ENCODE measurements at regions not wholly inside any gene's neighbourhood (a gene's known extent, or its start where the extent isn't known, plus 50 kb on each side); places are given as distances from the start of the nearest gene placed in this dataset.

DNA sequence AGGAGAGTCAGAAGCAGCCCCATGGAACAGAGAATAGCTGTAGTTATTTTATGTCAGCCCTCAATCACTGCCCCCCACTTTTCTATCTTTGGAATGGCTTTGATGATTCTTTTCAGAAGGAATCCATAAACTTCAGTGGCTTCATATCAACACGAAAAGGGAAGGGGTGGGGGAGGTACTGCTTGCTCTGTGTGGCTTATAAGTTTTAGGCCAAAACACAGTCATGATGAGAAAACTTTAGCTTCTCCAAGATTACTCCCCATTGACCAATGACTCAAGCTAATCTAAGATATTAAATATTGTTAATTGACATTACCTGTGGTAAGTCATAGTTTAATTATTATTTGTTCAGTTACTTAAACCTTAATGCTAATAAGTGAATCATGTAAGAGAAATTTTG is 669.6 kb upstream of the FAM241A start:
- TF ChIP-seq, protein P1, sequence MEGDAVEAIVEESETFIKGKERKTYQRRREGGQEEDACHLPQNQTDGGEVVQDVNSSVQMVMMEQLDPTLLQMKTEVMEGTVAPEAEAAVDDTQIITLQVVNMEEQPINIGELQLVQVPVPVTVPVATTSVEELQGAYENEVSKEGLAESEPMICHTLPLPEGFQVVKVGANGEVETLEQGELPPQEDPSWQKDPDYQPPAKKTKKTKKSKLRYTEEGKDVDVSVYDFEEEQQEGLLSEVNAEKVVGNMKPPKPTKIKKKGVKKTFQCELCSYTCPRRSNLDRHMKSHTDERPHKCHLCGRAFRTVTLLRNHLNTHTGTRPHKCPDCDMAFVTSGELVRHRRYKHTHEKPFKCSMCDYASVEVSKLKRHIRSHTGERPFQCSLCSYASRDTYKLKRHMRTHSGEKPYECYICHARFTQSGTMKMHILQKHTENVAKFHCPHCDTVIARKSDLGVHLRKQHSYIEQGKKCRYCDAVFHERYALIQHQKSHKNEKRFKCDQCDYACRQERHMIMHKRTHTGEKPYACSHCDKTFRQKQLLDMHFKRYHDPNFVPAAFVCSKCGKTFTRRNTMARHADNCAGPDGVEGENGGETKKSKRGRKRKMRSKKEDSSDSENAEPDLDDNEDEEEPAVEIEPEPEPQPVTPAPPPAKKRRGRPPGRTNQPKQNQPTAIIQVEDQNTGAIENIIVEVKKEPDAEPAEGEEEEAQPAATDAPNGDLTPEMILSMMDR (IDR thresholded peaks at IDR 0.05; ENCODE audit: low read depth, low read length, missing control alignments), result no peak
- H3K4me3 ChIP-seq (replicated peaks; ENCODE audit: low read depth, low read length), result no peak overlapping the region
- DNase-seq (ENCODE audit: extremely low read depth, low read depth), result no peak

DNA sequence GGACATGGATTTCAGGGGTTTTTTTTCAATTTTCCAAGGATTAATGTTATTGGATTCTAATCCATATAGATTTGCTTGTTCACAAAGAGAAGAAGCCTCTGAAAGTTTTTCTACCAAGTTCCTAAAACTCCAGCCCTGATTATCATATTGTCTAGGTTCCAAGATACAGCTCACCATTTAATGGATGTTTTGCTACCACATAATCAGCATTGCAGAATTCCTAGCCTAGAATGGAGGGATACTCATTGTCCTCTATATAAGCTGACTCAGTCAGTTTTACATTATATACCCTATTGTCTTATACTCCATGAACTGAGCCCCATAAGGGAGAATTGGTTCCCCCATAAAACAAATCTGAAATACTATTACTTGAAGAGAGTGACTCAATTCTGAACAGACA is 664.7 kb upstream of the FAM241A start:
- no peak for DNase-seq (ENCODE audit: extremely low read depth, low read depth)
- TF ChIP-seq, protein P1 (IDR thresholded peaks at IDR 0.05; ENCODE audit: low read depth, low read length, missing control alignments), result no peak
- no peak overlapping the region for H3K4me3 ChIP-seq (replicated peaks; ENCODE audit: low read depth, low read length)

DNA sequence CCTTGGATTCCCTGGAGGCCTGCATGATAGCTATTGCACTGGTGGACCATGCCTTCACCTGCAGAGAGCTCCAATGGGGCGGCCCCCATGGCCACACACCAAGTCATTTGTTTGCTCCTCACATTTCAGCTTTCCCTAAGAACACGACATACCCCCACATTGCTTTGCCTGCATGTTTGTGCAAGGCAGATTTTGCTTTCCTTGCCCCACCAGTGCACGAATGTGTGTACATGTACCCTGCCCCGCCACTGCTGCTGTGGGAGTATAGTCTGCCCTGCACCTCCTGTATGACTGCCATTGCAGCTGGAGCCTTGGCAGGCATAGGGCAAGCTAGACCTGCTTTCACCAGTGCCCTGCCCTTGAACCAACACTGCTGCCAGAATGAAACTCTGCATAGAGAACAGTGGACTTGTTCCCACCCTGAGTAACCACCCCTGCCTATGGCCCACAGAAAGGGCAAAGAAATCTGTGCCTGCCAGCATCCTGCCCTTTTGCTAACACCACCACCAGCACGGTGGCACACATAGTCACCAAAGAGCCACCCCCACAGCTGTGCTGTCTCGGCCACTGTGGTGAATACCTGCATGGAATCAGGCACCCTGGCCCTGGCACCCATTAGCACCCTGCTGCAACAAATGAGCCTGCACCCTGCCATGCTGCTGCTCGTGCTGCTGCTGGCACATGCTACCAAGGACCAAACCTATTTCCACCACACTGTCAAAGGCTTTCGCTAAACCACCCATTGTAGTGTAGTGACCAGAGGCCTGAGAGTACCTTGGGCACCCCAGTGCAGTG is 661.7 kb upstream of the FAM241A start:
- no peak overlapping the region for H3K4me3 ChIP-seq (replicated peaks; ENCODE audit: low read depth, low read length)
- TF ChIP-seq, protein P1 (IDR thresholded peaks at IDR 0.05; ENCODE audit: low read depth, low read length, missing control alignments), result no peak
- no peak for DNase-seq (ENCODE audit: extremely low read depth, low read depth)

DNA sequence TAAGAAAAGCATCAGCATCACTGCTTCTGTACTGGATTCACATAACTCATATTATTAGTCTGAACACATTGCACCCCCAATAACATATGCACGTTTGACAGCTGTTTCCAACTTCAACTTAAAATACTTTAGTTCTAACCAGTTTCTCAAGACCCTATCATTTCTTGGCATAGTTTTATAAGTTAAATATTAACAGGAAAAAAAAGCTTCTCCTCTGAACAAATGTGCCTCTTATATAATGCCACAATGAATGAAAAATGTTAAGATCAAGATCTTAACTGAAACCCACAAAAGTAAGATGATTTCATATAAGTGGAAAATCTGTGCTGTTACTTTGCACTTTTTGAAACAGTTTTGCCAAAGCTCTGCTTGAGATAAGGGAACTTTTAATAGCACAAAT is 652.8 kb upstream of the FAM241A start:
- H3K4me3 ChIP-seq (replicated peaks; ENCODE audit: low read depth, low read length), result no peak overlapping the region
- TF ChIP-seq, protein P1 (IDR thresholded peaks at IDR 0.05; ENCODE audit: low read depth, low read length, missing control alignments), result no peak
- DNase-seq (ENCODE audit: extremely low read depth, low read depth), result no peak

DNA sequence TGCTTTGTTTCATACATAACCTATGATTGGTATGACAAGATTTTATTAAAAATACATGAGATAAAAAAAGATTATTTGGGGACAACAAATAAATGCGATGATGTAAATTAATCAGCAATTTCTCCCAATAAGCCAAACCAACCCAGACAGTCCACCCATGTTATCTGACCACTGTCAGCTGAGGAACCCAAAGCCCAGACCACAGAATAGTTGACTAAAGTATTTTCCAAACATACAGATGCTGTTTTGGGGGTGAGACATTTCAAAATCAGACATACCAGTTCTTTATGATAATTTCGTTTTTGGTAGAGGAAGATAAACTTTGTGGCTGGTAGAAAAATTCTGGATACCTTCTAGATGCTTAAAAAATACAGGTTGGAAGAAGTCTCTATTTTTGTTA is 650.8 kb upstream of the FAM241A start:
- H3K4me3 ChIP-seq (replicated peaks; ENCODE audit: low read depth, low read length), result no peak overlapping the region
- TF ChIP-seq, protein P1 (IDR thresholded peaks at IDR 0.05; ENCODE audit: low read depth, low read length, missing control alignments), result no peak
- no peak for DNase-seq (ENCODE audit: extremely low read depth, low read depth)

DNA sequence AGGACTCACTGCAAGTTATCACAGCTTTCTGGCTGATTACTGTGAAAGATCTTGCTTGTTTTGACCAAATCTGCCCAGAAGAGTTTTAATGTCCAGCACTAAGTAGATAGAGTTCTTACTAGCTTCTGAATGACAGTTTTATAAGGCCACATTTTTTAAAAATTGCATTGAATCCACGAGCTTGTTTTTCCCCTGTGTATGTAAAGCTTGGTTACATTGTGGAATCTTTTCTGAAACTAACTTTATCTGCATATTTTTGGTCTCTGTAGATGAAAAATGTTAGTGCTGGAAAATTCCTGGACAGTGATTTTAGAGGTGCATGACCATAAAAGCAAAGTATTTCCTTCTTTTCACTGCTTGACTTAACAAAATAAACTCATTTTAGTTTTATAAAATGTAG is 650.3 kb upstream of the FAM241A start:
- no peak overlapping the region for H3K4me3 ChIP-seq (replicated peaks; ENCODE audit: low read depth, low read length)
- TF ChIP-seq, protein P1 (IDR thresholded peaks at IDR 0.05; ENCODE audit: low read depth, low read length, missing control alignments), result no peak
- no peak for DNase-seq (ENCODE audit: extremely low read depth, low read depth)

DNA sequence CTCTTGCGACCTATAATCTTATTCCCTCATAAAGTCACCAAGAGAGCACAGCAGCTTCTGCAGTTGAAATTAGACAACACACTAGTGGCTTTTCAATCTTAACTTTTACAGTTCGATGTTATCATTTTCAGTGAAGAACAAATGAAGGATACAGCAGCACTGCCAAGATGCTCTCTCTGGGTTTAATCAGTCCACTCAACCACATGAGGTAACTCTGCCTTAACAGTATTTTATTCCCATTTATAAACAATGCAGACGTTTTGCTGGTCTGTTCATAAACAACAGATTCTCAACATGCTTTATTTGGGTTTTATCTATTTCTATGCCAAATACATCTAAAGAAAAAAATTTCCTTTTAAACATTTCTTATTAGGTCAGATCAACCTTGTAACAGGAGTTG is 646.0 kb upstream of the FAM241A start:
- H3K4me3 ChIP-seq (replicated peaks; ENCODE audit: low read depth, low read length), result no peak overlapping the region
- DNase-seq (ENCODE audit: extremely low read depth, low read depth), result no peak
- TF ChIP-seq, protein P1 (IDR thresholded peaks at IDR 0.05; ENCODE audit: low read depth, low read length, missing control alignments), result no peak

Data from HFF-Myc (cell line).